H9 (cell line): ENCODE measurements at regions not wholly inside any gene's neighbourhood (a gene's known extent, or its start where the extent isn't known, plus 50 kb on each side); places are given as distances from the start of the nearest gene placed in this dataset.

Experiments
- DNase-seq: peaks from one replicate; pipeline ENCODE4 v3.0.0-alpha.2; 2017
- H2AFZ ChIP-seq: one replicate; pipeline ENCODE4 v1.6.1; 2013; ENCODE audit warnings: mild to moderate bottlenecking, low read length, control low read depth, moderate library complexity
- H2AK5ac ChIP-seq: 2 replicates; pipeline ENCODE4 v1.6.1; 2013; ENCODE audit warnings: low read length, control low read depth, mixed read lengths; ENCODE audit not compliant: insufficient read length
- H2BK120ac ChIP-seq: one replicate; pipeline ENCODE4 v1.6.1; 2013; ENCODE audit warnings: low read depth, mild to moderate bottlenecking, low read length, control low read depth, inconsistent platforms; ENCODE audit not compliant: poor library complexity, severe bottlenecking
- H2BK12ac ChIP-seq: 2 replicates; pipeline ENCODE4 v1.6.1; 2013; ENCODE audit warnings: low read length, control low read depth, mixed read lengths, low read depth; ENCODE audit not compliant: insufficient read length
- H2BK15ac ChIP-seq: 2 replicates; pipeline ENCODE4 v1.6.1; 2013; ENCODE audit warnings: low read depth, low read length, control low read depth
- H2BK20ac ChIP-seq: one replicate; pipeline ENCODE4 v1.6.1; 2013; ENCODE audit warnings: low read depth, mild to moderate bottlenecking, low read length, control low read depth, inconsistent platforms; ENCODE audit not compliant: poor library complexity, severe bottlenecking
- H2BK5ac ChIP-seq: 2 replicates; pipeline ENCODE4 v1.6.1; 2013; ENCODE audit warnings: low read length, control low read depth, mixed read lengths; ENCODE audit not compliant: insufficient read length
- H3K14ac ChIP-seq: 2 replicates; pipeline ENCODE4 v1.6.1; 2013; ENCODE audit warnings: low read length, control low read depth; ENCODE audit not compliant: insufficient read depth
- H3K18ac ChIP-seq: 2 replicates; pipeline ENCODE4 v1.6.1; 2013; ENCODE audit warnings: low read depth, mild to moderate bottlenecking, mixed read lengths, low read length, control low read depth; ENCODE audit not compliant: insufficient read length
- H3K23ac ChIP-seq: 2 replicates; pipeline ENCODE4 v1.6.1; 2013; ENCODE audit warnings: low read length, control low read depth, mixed read lengths, low read depth; ENCODE audit not compliant: insufficient read length
- H3K23me2 ChIP-seq: 2 replicates; pipeline ENCODE4 v1.6.1; 2013; ENCODE audit warnings: low read depth, mild to moderate bottlenecking, mixed read lengths, low read length, control low read depth; ENCODE audit not compliant: insufficient read length, poor library complexity, severe bottlenecking
- H3K27ac ChIP-seq: 2 replicates; pipeline ENCODE4 v1.5.1; 2013; ENCODE audit warnings: low read length, control low read depth, mixed read lengths, low read depth; ENCODE audit not compliant: insufficient read length
- H3K27me3 ChIP-seq: 2 replicates; pipeline ENCODE4 v1.6.1; 2013; ENCODE audit warnings: low read length, control low read depth, inconsistent platforms; ENCODE audit not compliant: insufficient read depth
- H3K4ac ChIP-seq: 2 replicates; pipeline ENCODE4 v1.6.1; 2013; ENCODE audit warnings: low read depth, mild to moderate bottlenecking, control low read depth, inconsistent platforms, low read length, moderate library complexity
- H3K4me1 ChIP-seq: 2 replicates; pipeline ENCODE4 v1.6.1; 2013; ENCODE audit warnings: low read length, control low read depth, inconsistent platforms; ENCODE audit not compliant: insufficient read depth
- H3K4me2 ChIP-seq: 2 replicates; pipeline ENCODE4 v1.6.1; 2013; ENCODE audit warnings: low read length, control low read depth, mixed read lengths; ENCODE audit not compliant: insufficient read length, insufficient read depth
- H3K56ac ChIP-seq: 2 replicates; pipeline ENCODE4 v1.6.1; 2013; ENCODE audit warnings: low read depth, mild to moderate bottlenecking, mixed read lengths, low read length, control low read depth; ENCODE audit not compliant: insufficient read length
- H3K79me1 ChIP-seq: 2 replicates; pipeline ENCODE4 v1.6.1; 2013; ENCODE audit warnings: low read depth, mild to moderate bottlenecking, moderate library complexity, low read length, control low read depth, inconsistent platforms; ENCODE audit not compliant: insufficient read depth, poor library complexity, severe bottlenecking
- H3K79me2 ChIP-seq: 2 replicates; pipeline ENCODE4 v1.6.1; 2013; ENCODE audit warnings: low read length, control low read depth, inconsistent platforms; ENCODE audit not compliant: insufficient read depth
- H3K9ac ChIP-seq: 2 replicates; pipeline ENCODE4 v1.6.1; 2013; ENCODE audit warnings: low read length, control low read depth, mixed read lengths; ENCODE audit not compliant: insufficient read length; ENCODE audit errors: extremely low read depth
- H3K9me3 ChIP-seq: one replicate; pipeline ENCODE4 v1.6.1; 2013; ENCODE audit warnings: low read depth, low read length, inconsistent platforms; ENCODE audit not compliant: control insufficient read depth
- H3T11ph ChIP-seq: one replicate; pipeline ENCODE4 v1.6.1; 2013; ENCODE audit warnings: mild to moderate bottlenecking, low read length, control low read depth, inconsistent platforms
- H4K20me1 ChIP-seq: one replicate; pipeline ENCODE4 v1.6.1; 2013; ENCODE audit not compliant: control insufficient read depth, insufficient read length, insufficient read depth
- H4K5ac ChIP-seq: 2 replicates; pipeline ENCODE4 v1.6.1; 2013; ENCODE audit warnings: low read depth, mild to moderate bottlenecking, mixed read lengths, low read length, control low read depth; ENCODE audit not compliant: insufficient read length
- H4K8ac ChIP-seq: replicated peaks from 2 replicates; pipeline ENCODE4 v1.6.1; 2013; ENCODE audit warnings: low read length, control low read depth, mixed read lengths, low read depth; ENCODE audit not compliant: insufficient read length
- H4K91ac ChIP-seq: 2 replicates; pipeline ENCODE4 v1.6.1; 2013; ENCODE audit warnings: low read depth, mild to moderate bottlenecking, moderate library complexity, mixed read lengths, low read length, control low read depth; ENCODE audit not compliant: insufficient read length
- H3K27ac Mint-ChIP-seq, 3 experiments: 2 replicates in 2 of 3; 3 replicates in 1 of 3; pipeline ENCODE4 v1.8.0; 2020 to 2021; ENCODE audit warnings: mixed read lengths in 3 of 3, mild to moderate bottlenecking in 1 of 3, moderate library complexity in 1 of 3
- H3K27me3 Mint-ChIP-seq: 2 replicates; pipeline ENCODE4 v1.8.0; 2021; ENCODE audit warnings: low read depth, mild to moderate bottlenecking, moderate library complexity, mixed read lengths
- H3K36me3 Mint-ChIP-seq, 3 experiments: 2 replicates in 2 of 3; 3 replicates in 1 of 3; pipeline ENCODE4 v1.8.0; 2020 to 2021; ENCODE audit warnings: low read depth in 3 of 3, mixed read lengths in 3 of 3; ENCODE audit not compliant: insufficient read depth in 1 of 3
- H3K4me1 Mint-ChIP-seq, 2 experiments: 2 replicates each; pipeline ENCODE4 v1.8.0; 2020; ENCODE audit warnings: mixed read lengths in 2 of 2
- H3K4me3 Mint-ChIP-seq, 2 experiments: 2 replicates in 1 of 2; 3 replicates in 1 of 2; pipeline ENCODE4 v1.8.0; 2020 to 2021; ENCODE audit warnings: mild to moderate bottlenecking in 2 of 2, mixed read lengths in 2 of 2, moderate library complexity in 1 of 2
- H3K9me3 Mint-ChIP-seq, 2 experiments: 2 replicates in 1 of 2; 3 replicates in 1 of 2; pipeline ENCODE4 v1.8.0; 2020; ENCODE audit warnings: mild to moderate bottlenecking in 2 of 2, mixed read lengths in 2 of 2, moderate library complexity in 1 of 2
- WGBS: extraction: QIAGEN DNeasy Blood & Tissue Kit; methylation state at CpG from one replicate; pipeline ENCODE4 v1.1.7; 2013; ENCODE audit warnings: missing lambda C conversion rate, low lambda C conversion rate, mixed read lengths; ENCODE audit not compliant: insufficient read length; ENCODE audit errors: extremely low coverage; 5-methylcytosine and 5-hydroxymethylcytosine counted together
- TF ChIP-seq, protein P1 (sequence below): fragments of 200-600 bp; sonication (generic); conservative IDR thresholded peaks from 3 replicates; pipeline ENCODE4 v1.8.0; 2021; ENCODE audit warnings: antibody characterized with exemption, mild to moderate bottlenecking

DNA sequence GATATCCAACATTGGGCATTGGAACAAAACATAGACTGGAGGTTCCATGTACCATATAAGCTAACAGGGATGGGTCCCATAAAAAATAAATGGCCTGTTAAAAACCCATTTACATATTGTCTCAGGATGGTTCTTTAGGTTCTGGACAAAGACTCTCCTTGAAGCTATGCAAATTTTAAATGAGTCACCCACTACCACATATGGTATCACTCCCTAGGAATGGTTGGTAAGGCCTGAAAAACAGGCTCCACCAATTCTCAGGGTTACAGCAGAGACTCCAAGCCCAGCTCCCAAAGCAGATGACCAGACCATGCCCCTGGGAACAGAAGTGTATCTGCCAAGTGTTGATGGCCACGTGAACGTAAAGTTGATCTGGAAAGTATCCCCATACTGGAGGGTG, 190.7 kb upstream of the SPHKAP start:
- Mint-ChIP-seq H3K27ac (no peak overlapping the region; a peak in 1 of 7 replicates), H3K27me3 (no peaks in the 10 kb centered on the region), H3K4me1 (no peaks in the 10 kb centered on the region), H3K9me3 (no peaks in the 10 kb centered on the region), H3K4me3 (no peak overlapping the region), H3K36me3 (no peaks in the 10 kb centered on the region)
- Histone ChIP-seq H3K79me2 (no peaks in the 10 kb centered on the region), H4K91ac (no peak overlapping the region), H3K27me3 (no peaks in the 10 kb centered on the region), H3K23me2 (no peaks in the 10 kb centered on the region), H3K9ac (no peak overlapping the region), H3K9me3 (no peaks in the 10 kb centered on the region), H3K18ac (no peak overlapping the region), H4K5ac (no peak overlapping the region), H4K8ac (no peak overlapping the region), H2BK120ac (no peak overlapping the region), H4K20me1 (no peaks in the 10 kb centered on the region), H3K14ac (no peak overlapping the region), H3K56ac (no peak overlapping the region), H3T11ph (no peak overlapping the region), H2BK20ac (no peak overlapping the region), H2AFZ (no peak overlapping the region), H3K4ac (no peak overlapping the region), H2AK5ac (no peak overlapping the region), H3K4me1 (no peaks in the 10 kb centered on the region), H3K23ac (no peak overlapping the region), H3K79me1 (no peaks in the 10 kb centered on the region), H2BK12ac (no peak overlapping the region), H2BK5ac (no peak overlapping the region), H3K27ac (no peak overlapping the region), H2BK15ac (no peak overlapping the region), H3K4me2 (no peak overlapping the region)
- TF ChIP-seq, protein P1, sequence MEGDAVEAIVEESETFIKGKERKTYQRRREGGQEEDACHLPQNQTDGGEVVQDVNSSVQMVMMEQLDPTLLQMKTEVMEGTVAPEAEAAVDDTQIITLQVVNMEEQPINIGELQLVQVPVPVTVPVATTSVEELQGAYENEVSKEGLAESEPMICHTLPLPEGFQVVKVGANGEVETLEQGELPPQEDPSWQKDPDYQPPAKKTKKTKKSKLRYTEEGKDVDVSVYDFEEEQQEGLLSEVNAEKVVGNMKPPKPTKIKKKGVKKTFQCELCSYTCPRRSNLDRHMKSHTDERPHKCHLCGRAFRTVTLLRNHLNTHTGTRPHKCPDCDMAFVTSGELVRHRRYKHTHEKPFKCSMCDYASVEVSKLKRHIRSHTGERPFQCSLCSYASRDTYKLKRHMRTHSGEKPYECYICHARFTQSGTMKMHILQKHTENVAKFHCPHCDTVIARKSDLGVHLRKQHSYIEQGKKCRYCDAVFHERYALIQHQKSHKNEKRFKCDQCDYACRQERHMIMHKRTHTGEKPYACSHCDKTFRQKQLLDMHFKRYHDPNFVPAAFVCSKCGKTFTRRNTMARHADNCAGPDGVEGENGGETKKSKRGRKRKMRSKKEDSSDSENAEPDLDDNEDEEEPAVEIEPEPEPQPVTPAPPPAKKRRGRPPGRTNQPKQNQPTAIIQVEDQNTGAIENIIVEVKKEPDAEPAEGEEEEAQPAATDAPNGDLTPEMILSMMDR = no peak
- DNase-seq = no peak
- WGBS = no CpG with 5 or more reads among the region's 2 CpGs
